GM23338 (cell line): ENCODE measurements at regions not wholly inside any gene's neighbourhood (a gene's known extent, or its start where the extent isn't known, plus 50 kb on each side); places are given as distances from the start of the nearest gene placed in this dataset.

Experiments used
- ATAC-seq: fragments of 200-7000 bp; cut with Tn5 transposase; 3 replicates; pipeline ENCODE4 v1.9.1; 2020
- DNase-seq: peaks from one replicate; pipeline ENCODE4 v3.0.0-alpha.2; 2015; ENCODE audit warnings: low spot score
- H2AFZ ChIP-seq: fragments of 200-600 bp; sonication (generic); 2 replicates; pipeline ENCODE4 v1.8.0; 2016; ENCODE audit warnings: antibody characterized with exemption, mild to moderate bottlenecking, moderate library complexity
- H3F3A ChIP-seq: fragments of 200-600 bp; sonication (generic); replicated peaks from 2 replicates; pipeline ENCODE4 v1.8.0; 2017; ENCODE audit warnings: antibody characterized with exemption, mixed run types, low read depth
- H3K27ac ChIP-seq: fragments of 200-600 bp; sonication (generic); 2 replicates; pipeline ENCODE4 v1.6.1; 2016; ENCODE audit warnings: low read depth
- H3K27me3 ChIP-seq: fragments of 200-600 bp; sonication (generic); 2 replicates; pipeline ENCODE4 v1.8.0; 2016; ENCODE audit warnings: mild to moderate bottlenecking, mixed run types, moderate library complexity; ENCODE audit not compliant: insufficient read depth
- H3K36me3 ChIP-seq: fragments of 200-600 bp; sonication (generic); 2 replicates; pipeline ENCODE4 v1.8.0; 2016; ENCODE audit warnings: mild to moderate bottlenecking; ENCODE audit not compliant: insufficient read depth
- H3K4me1 ChIP-seq: fragments of 200-600 bp; sonication (generic); 2 replicates; pipeline ENCODE4 v1.8.0; 2016; ENCODE audit warnings: mild to moderate bottlenecking, moderate library complexity; ENCODE audit not compliant: insufficient read depth
- H3K4me2 ChIP-seq: fragments of 200-600 bp; sonication (generic); 2 replicates; pipeline ENCODE4 v1.7.1; 2017; ENCODE audit warnings: mixed run types
- H3K4me3 ChIP-seq: fragments of 200-600 bp; sonication (generic); 2 replicates; pipeline ENCODE4 v1.6.1; 2016; ENCODE audit warnings: mixed run types
- H3K79me2 ChIP-seq: fragments of 200-600 bp; sonication (generic); replicated peaks from 2 replicates; pipeline ENCODE4 v1.8.0; 2017; ENCODE audit warnings: mild to moderate bottlenecking; ENCODE audit not compliant: insufficient read depth
- H3K9me2 ChIP-seq: fragments of 200-600 bp; sonication (generic); 2 replicates; pipeline ENCODE4 v1.8.0; 2017; ENCODE audit not compliant: insufficient read depth
- H4K20me1 ChIP-seq: fragments of 200-600 bp; sonication (generic); replicated peaks from 2 replicates; pipeline ENCODE4 v1.8.0; 2017; ENCODE audit warnings: mild to moderate bottlenecking; ENCODE audit not compliant: insufficient read depth
- H3K27ac Mint-ChIP-seq: 2 replicates; pipeline ENCODE4 v1.8.0; 2020; ENCODE audit warnings: inconsistent platforms, mild to moderate bottlenecking, moderate library complexity, mixed read lengths
- H3K27me3 Mint-ChIP-seq: 3 replicates; pipeline ENCODE4 v1.8.0; 2022; ENCODE audit warnings: low read depth, mild to moderate bottlenecking, moderate library complexity, mixed read lengths, inconsistent platforms; ENCODE audit not compliant: insufficient read depth, poor library complexity
- H3K36me3 Mint-ChIP-seq: 3 replicates; pipeline ENCODE4 v1.8.0; 2021; ENCODE audit warnings: low read depth, mild to moderate bottlenecking, inconsistent platforms, moderate library complexity, mixed read lengths
- H3K4me1 Mint-ChIP-seq: 3 replicates; pipeline ENCODE4 v1.8.0; 2020; ENCODE audit warnings: mild to moderate bottlenecking, inconsistent platforms, mixed read lengths
- H3K4me3 Mint-ChIP-seq: 3 replicates; pipeline ENCODE4 v1.8.0; 2021; ENCODE audit warnings: moderate library complexity, mild to moderate bottlenecking, inconsistent platforms, mixed read lengths
- H3K9me3 Mint-ChIP-seq: 3 replicates; pipeline ENCODE4 v1.8.0; 2020; ENCODE audit warnings: moderate library complexity, mild to moderate bottlenecking, inconsistent platforms, mixed read lengths
- EZH2 ChIP-seq: fragments of 200-600 bp; sonication (generic); IDR thresholded peaks from one replicate; pipeline ENCODE4 v1.8.0; 2017; ENCODE audit warnings: antibody characterized with exemption, mild to moderate bottlenecking, low read depth; ENCODE audit not compliant: unreplicated experiment
- JUNB ChIP-seq: IDR thresholded peaks from one replicate; pipeline ENCODE4 v1.6.1; 2016; ENCODE audit warnings: antibody characterized with exemption; ENCODE audit not compliant: unreplicated experiment
- STAT1 ChIP-seq: IDR thresholded peaks from one replicate; pipeline ENCODE4 v1.6.1; 2016; ENCODE audit warnings: antibody characterized with exemption; ENCODE audit not compliant: unreplicated experiment
- ZNF114 ChIP-seq: fragments of 250-450 bp; sonication (Bioruptor Pico); IDR thresholded peaks from 2 replicates; pipeline ENCODE4 v1.5.0; 2020; ENCODE audit warnings: mild to moderate bottlenecking, moderate library complexity
- ZNF331 ChIP-seq: fragments of 250-450 bp; sonication (Bioruptor Pico); IDR thresholded peaks from 2 replicates; pipeline ENCODE4 v1.5.0; 2020; ENCODE audit warnings: low read depth, mild to moderate bottlenecking, moderate library complexity
- TF ChIP-seq, protein P1 (sequence below), 2 experiments: fragments of 200-600 bp in 1 of 2; sonication (generic) in 1 of 2; conservative IDR thresholded peaks; 2 replicates each; pipeline versions ENCODE4 v1.5.1 to v1.6.1; 2016 to 2017; ENCODE audit warnings: antibody characterized with exemption in 2 of 2, low read depth in 2 of 2, mild to moderate bottlenecking in 2 of 2, moderate library complexity in 1 of 2
- TF ChIP-seq, protein P2 (sequence below): IDR thresholded peaks from one replicate; pipeline ENCODE4 v1.6.1; 2018; ENCODE audit warnings: antibody characterized with exemption; ENCODE audit not compliant: unreplicated experiment

DNA sequence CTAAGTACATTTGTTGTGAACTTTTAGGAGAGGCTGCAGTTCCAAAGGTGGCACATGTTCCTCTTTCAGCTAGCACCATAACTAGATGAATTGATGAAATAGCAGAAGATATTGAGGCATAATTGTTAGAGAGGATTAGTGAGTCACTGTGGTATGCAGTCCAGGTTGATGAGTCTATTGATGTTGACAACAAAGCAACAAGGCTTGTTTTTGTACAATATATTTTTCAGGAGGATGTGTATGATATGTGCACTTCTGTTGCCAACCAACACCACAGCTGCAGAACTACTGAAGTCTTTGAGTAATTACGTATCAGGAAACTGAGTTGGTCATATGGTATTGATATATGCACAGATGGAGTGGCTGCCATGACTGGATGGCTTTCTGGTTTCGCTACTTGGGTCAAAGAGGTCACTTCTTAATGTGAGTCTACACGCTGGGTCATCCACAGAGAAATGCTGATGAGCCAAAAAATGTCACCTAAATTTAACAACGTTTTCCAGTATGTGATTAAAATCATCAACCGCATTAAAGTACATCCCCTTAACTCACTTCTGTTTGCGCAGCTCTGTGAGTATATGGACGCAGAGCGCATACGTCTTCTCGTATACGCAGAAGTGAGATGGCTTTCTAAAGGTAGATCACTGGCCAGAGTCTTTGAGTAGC, 261.3 kb upstream of the ANO5 start:
- H3K4me1 ChIP-seq, result no peaks in the 10 kb centered on the region
- H3K9me2 ChIP-seq, result no peaks in the 10 kb centered on the region
- no peaks in the 10 kb centered on the region for H3K79me2 ChIP-seq
- Mint-ChIP-seq H3K27me3 (no peaks in the 10 kb centered on the region), H3K4me3 (no peak overlapping the region), H3K36me3 (no peaks in the 10 kb centered on the region), H3K9me3 (no peaks in the 10 kb centered on the region), H3K4me1 (no peaks in the 10 kb centered on the region), H3K27ac (no peak overlapping the region)
- no peaks in the 10 kb centered on the region; the same call in 1 of the 2 replicates for H4K20me1 ChIP-seq
- no peak for TF ChIP-seq STAT1
- no peak for TF ChIP-seq ZNF114
- TF ChIP-seq, protein P1, sequence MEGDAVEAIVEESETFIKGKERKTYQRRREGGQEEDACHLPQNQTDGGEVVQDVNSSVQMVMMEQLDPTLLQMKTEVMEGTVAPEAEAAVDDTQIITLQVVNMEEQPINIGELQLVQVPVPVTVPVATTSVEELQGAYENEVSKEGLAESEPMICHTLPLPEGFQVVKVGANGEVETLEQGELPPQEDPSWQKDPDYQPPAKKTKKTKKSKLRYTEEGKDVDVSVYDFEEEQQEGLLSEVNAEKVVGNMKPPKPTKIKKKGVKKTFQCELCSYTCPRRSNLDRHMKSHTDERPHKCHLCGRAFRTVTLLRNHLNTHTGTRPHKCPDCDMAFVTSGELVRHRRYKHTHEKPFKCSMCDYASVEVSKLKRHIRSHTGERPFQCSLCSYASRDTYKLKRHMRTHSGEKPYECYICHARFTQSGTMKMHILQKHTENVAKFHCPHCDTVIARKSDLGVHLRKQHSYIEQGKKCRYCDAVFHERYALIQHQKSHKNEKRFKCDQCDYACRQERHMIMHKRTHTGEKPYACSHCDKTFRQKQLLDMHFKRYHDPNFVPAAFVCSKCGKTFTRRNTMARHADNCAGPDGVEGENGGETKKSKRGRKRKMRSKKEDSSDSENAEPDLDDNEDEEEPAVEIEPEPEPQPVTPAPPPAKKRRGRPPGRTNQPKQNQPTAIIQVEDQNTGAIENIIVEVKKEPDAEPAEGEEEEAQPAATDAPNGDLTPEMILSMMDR (conservative IDR thresholded peaks at IDR 0.05; ENCODE audit: low read depth in 2 of 2), result no peak
- no peak for TF ChIP-seq EZH2
- no peak for TF ChIP-seq JUNB
- no peak for TF ChIP-seq ZNF331 (CRISPR knock-in tag)
- ATAC-seq, result no peak
- H3F3A ChIP-seq, result no peaks in the 10 kb centered on the region
- no peaks in the 10 kb centered on the region for H3K27me3 ChIP-seq
- H3K4me2 ChIP-seq, result no peak overlapping the region
- H3K27ac ChIP-seq, result no peak overlapping the region
- no peak overlapping the region for H3K4me3 ChIP-seq
- no peak for DNase-seq
- no peaks in the 10 kb centered on the region for H3K36me3 ChIP-seq
- no peak overlapping the region for H2AFZ ChIP-seq

DNA sequence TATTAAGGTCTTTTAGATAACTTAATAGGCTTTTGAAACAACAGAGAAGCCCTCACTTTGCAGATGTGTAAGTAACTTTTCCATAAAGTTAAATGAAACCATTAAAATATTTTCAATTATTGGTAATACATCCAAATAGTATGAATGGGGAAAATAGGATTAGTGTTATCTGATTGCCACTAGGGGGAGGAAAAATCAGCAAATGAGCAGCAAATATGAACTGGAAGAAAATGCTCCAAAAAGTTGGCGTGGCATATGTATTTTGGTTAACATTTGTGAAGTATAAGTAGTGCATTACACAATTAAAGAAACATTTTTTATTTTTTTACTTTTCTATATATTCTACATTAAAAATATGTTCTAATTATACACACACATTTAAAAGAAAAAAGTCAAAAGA, 259.8 kb upstream of the ANO5 start:
- H3F3A ChIP-seq, result no peaks in the 10 kb centered on the region
- no peak for ATAC-seq
- TF ChIP-seq, protein P2, sequence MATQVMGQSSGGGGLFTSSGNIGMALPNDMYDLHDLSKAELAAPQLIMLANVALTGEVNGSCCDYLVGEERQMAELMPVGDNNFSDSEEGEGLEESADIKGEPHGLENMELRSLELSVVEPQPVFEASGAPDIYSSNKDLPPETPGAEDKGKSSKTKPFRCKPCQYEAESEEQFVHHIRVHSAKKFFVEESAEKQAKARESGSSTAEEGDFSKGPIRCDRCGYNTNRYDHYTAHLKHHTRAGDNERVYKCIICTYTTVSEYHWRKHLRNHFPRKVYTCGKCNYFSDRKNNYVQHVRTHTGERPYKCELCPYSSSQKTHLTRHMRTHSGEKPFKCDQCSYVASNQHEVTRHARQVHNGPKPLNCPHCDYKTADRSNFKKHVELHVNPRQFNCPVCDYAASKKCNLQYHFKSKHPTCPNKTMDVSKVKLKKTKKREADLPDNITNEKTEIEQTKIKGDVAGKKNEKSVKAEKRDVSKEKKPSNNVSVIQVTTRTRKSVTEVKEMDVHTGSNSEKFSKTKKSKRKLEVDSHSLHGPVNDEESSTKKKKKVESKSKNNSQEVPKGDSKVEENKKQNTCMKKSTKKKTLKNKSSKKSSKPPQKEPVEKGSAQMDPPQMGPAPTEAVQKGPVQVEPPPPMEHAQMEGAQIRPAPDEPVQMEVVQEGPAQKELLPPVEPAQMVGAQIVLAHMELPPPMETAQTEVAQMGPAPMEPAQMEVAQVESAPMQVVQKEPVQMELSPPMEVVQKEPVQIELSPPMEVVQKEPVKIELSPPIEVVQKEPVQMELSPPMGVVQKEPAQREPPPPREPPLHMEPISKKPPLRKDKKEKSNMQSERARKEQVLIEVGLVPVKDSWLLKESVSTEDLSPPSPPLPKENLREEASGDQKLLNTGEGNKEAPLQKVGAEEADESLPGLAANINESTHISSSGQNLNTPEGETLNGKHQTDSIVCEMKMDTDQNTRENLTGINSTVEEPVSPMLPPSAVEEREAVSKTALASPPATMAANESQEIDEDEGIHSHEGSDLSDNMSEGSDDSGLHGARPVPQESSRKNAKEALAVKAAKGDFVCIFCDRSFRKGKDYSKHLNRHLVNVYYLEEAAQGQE, result no peak
- TF ChIP-seq, protein P1 (conservative IDR thresholded peaks at IDR 0.05; ENCODE audit: low read depth in 2 of 2), result peak; percentile 51 to 67
- no peaks in the 10 kb centered on the region for H3K36me3 ChIP-seq
- no peak overlapping the region for H3K4me3 Mint-ChIP-seq
- H2AFZ ChIP-seq, result no peak overlapping the region
- H3K79me2 ChIP-seq, result no peaks in the 10 kb centered on the region
- DNase-seq, result peak; percentile 14
- no peaks in the 10 kb centered on the region for H3K36me3 Mint-ChIP-seq
- no peak overlapping the region for H3K27ac Mint-ChIP-seq
- H3K27me3 Mint-ChIP-seq, result no peaks in the 10 kb centered on the region
- H3K4me1 Mint-ChIP-seq, result no peaks in the 10 kb centered on the region
- no peaks in the 10 kb centered on the region for H3K27me3 ChIP-seq
- H3K9me2 ChIP-seq, result no peaks in the 10 kb centered on the region
- H4K20me1 ChIP-seq, result no peaks in the 10 kb centered on the region; the same call in 1 of the 2 replicates
- no peak overlapping the region for H3K4me3 ChIP-seq
- H3K4me1 ChIP-seq, result no peaks in the 10 kb centered on the region
- no peaks in the 10 kb centered on the region for H3K9me3 Mint-ChIP-seq
- no peak overlapping the region for H3K4me2 ChIP-seq
- no peak overlapping the region for H3K27ac ChIP-seq
